ENCODE measurements at regions not wholly inside any gene's neighbourhood (a gene's known extent, or its start where the extent isn't known, plus 50 kb on each side); places are given as distances from the start of the nearest gene placed in this dataset.

DNA sequence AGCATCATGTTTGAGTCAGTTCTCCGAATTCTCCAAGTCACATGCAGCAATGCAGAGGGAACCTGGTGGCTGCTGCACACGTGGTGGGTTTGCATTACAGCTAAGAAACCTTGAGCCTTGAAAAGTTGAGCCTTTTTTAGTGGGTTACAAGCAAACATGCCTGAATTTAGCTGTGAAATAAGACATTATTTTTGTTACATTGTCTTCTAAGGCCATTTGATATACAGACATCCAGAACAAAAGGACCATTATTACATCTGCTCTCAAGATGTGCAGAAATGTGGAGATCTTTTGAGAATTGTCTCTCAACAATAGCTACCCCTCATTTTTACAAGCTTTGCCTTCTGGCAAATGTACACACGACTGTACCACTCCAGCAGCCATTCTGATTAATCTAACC lies 720.5 kb upstream of the SLC35B3 start:
- Mint-ChIP-seq H3K27me3 (ENCODE audit: low read depth in 3 of 3) (no peaks in the 10 kb centered on the region), H3K27ac (no peak overlapping the region), H3K36me3 (no peaks in the 10 kb centered on the region), H3K4me1 (no peaks in the 10 kb centered on the region), H3K4me3 (no peak overlapping the region), H3K9me3 (peaks cover 2 to 9% (median 3%) of the 10 kb centered on the region in 7 donors)
- 75% methylated on average over 3 of the region's 3 CpGs for WGBS (ENCODE audit: insufficient coverage)
- no peak overlapping the region for H3K4me2 ChIP-seq (replicated peaks; ENCODE audit: extremely low read depth, low read length, poor library complexity, severe bottlenecking)
- H3K9me3 ChIP-seq (replicated peaks in 1 of 2; ENCODE audit: control insufficient read depth in 1 of 2, insufficient read depth in 1 of 2, low read length in 2 of 2): peaks cover 0 to 2% of the 10 kb centered on the region in 2 donors
- no peak overlapping the region for H3K9ac ChIP-seq (ENCODE audit: insufficient read depth, low read length, poor library complexity, severe bottlenecking)
- no peak for DNase-seq
- no peaks in the 10 kb centered on the region for H4K20me1 ChIP-seq (ENCODE audit: insufficient read depth, low read length)
- H3K4me1 ChIP-seq (ENCODE audit: control insufficient read depth in 1 of 2, insufficient read depth in 2 of 2, low read length in 2 of 2): no peaks in the 10 kb centered on the region
- no peaks in the 10 kb centered on the region for H3K36me3 ChIP-seq (replicated peaks in 1 of 2; ENCODE audit: control insufficient read depth in 1 of 2, insufficient read depth in 2 of 2, low read length in 2 of 2)
- H3K79me2 ChIP-seq (ENCODE audit: insufficient read depth, low read length): no peaks in the 10 kb centered on the region
- TF ChIP-seq, protein P1, sequence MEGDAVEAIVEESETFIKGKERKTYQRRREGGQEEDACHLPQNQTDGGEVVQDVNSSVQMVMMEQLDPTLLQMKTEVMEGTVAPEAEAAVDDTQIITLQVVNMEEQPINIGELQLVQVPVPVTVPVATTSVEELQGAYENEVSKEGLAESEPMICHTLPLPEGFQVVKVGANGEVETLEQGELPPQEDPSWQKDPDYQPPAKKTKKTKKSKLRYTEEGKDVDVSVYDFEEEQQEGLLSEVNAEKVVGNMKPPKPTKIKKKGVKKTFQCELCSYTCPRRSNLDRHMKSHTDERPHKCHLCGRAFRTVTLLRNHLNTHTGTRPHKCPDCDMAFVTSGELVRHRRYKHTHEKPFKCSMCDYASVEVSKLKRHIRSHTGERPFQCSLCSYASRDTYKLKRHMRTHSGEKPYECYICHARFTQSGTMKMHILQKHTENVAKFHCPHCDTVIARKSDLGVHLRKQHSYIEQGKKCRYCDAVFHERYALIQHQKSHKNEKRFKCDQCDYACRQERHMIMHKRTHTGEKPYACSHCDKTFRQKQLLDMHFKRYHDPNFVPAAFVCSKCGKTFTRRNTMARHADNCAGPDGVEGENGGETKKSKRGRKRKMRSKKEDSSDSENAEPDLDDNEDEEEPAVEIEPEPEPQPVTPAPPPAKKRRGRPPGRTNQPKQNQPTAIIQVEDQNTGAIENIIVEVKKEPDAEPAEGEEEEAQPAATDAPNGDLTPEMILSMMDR (IDR thresholded peaks at IDR 0.05): no peak
- intact Hi-C loops (cut with micrococcal nuclease): no loop called here
- no peaks in the 10 kb centered on the region for H3K27me3 ChIP-seq (ENCODE audit: control insufficient read depth in 2 of 2, insufficient read depth in 2 of 2, low read length in 2 of 2)
- H3K4me3 ChIP-seq (replicated peaks in 1 of 3; ENCODE audit: low read depth in 2 of 3, low read length in 3 of 3): no peak overlapping the region
- no peak overlapping the region for H3K27ac ChIP-seq (ENCODE audit: low read depth in 1 of 2, low read length in 2 of 2)
- no peak overlapping the region for H2AFZ ChIP-seq (ENCODE audit: insufficient read depth, low read depth, low read length, poor library complexity, severe bottlenecking)

DNA sequence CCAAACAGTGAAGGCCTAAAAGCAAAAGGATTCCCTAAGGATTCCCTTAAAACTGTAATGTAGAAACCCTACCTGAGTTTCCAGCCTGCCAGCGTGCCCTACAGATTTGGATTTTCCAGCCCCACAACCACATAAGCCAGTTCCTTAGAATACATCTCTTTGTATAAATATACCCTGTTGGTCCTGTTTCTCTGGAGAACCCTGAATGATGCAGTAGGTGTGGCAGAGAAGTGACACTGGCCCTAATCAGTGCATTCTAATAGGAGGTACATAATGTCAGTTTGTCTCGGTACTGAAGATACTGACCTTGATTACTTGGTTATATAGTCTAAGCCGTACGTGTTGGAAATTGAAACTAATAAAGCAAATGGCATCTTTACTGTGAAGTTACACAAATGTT lies 707.8 kb upstream of the SLC35B3 start:
- no peak overlapping the region for H3K9ac ChIP-seq (ENCODE audit: insufficient read depth, low read length, poor library complexity, severe bottlenecking)
- no peak overlapping the region for H3K4me3 ChIP-seq (replicated peaks in 1 of 3; ENCODE audit: low read depth in 2 of 3, low read length in 3 of 3)
- no peak overlapping the region for H3K27ac Mint-ChIP-seq
- no peak for DNase-seq
- peaks cover 0 to 4% of the 10 kb centered on the region in 2 donors for H3K9me3 ChIP-seq (replicated peaks in 1 of 2; ENCODE audit: control insufficient read depth in 1 of 2, insufficient read depth in 1 of 2, low read length in 2 of 2)
- H2AFZ ChIP-seq (ENCODE audit: insufficient read depth, low read depth, low read length, poor library complexity, severe bottlenecking): no peak overlapping the region
- no peaks in the 10 kb centered on the region for H3K27me3 Mint-ChIP-seq (ENCODE audit: low read depth in 3 of 3)
- H3K9me3 Mint-ChIP-seq: peaks cover 2 to 8% (median 3%) of the 10 kb centered on the region in 7 donors
- 100% methylated on average over 2 of the region's 4 CpGs for WGBS (ENCODE audit: insufficient coverage)
- H3K4me3 Mint-ChIP-seq: no peak overlapping the region
- no peaks in the 10 kb centered on the region for H3K36me3 Mint-ChIP-seq
- no peaks in the 10 kb centered on the region for H3K36me3 ChIP-seq (replicated peaks in 1 of 2; ENCODE audit: control insufficient read depth in 1 of 2, insufficient read depth in 2 of 2, low read length in 2 of 2)
- TF ChIP-seq, protein P1 (IDR thresholded peaks at IDR 0.05): no peak
- H3K27me3 ChIP-seq (ENCODE audit: control insufficient read depth in 2 of 2, insufficient read depth in 2 of 2, low read length in 2 of 2): no peaks in the 10 kb centered on the region
- intact Hi-C loops (cut with micrococcal nuclease): no loop called here
- H3K27ac ChIP-seq (ENCODE audit: low read depth in 1 of 2, low read length in 2 of 2): no peak overlapping the region
- no peak overlapping the region for H3K4me2 ChIP-seq (replicated peaks; ENCODE audit: extremely low read depth, low read length, poor library complexity, severe bottlenecking)
- no peaks in the 10 kb centered on the region for H4K20me1 ChIP-seq (ENCODE audit: insufficient read depth, low read length)
- no peaks in the 10 kb centered on the region for H3K4me1 Mint-ChIP-seq
- H3K4me1 ChIP-seq (ENCODE audit: control insufficient read depth in 1 of 2, insufficient read depth in 2 of 2, low read length in 2 of 2): no peaks in the 10 kb centered on the region
- no peaks in the 10 kb centered on the region for H3K79me2 ChIP-seq (ENCODE audit: insufficient read depth, low read length)
